Activated CD4-positive, alpha-beta T cell treated with anti-CD3 and anti-CD28 coated beads, Interleukin-2, Interleukin-6, amounts not matched to agents 100 ng/mL and 50 ng/mL, durations not matched to agents 16 hours and 8 hours (primary cell): ENCODE measurements at regions not wholly inside any gene's neighbourhood (a gene's known extent, or its start where the extent isn't known, plus 50 kb on each side); places are given as distances from the start of the nearest gene placed in this dataset.

Experiments
- DNase-seq: peaks from one replicate; pipeline ENCODE4 v3.0.0-alpha.2; 2020

GRCh38 chr2:118309946-118310680 lies 221.8 kb downstream of the INSIG2 start:
- DNase-seq, result peak; percentile 68

- no peak for DNase-seq
Observed at GRCh38 chr2:118309257-118309945, 221.1 kb downstream of the INSIG2 start.

- DNase-seq, result no peak
Observed at GRCh38 chr2:118307864-118308263, 219.6 kb downstream of the INSIG2 start.

GRCh38 chr2:118301248-118301647 lies 213.0 kb downstream of the INSIG2 start:
- no peak for DNase-seq

- no peak for DNase-seq
Observed at GRCh38 chr2:118300832-118301231, 212.6 kb downstream of the INSIG2 start.

GRCh38 chr2:118296663-118297062 lies 208.4 kb downstream of the INSIG2 start:
- DNase-seq, result no peak

GRCh38 chr2:118295592-118296390 lies 207.5 kb downstream of the INSIG2 start:
- no peak for DNase-seq

- DNase-seq, result no peak
Observed at GRCh38 chr2:118294063-118294462, 205.8 kb downstream of the INSIG2 start.

- DNase-seq, result no peak
Observed at GRCh38 chr2:118292991-118293390, 204.7 kb downstream of the INSIG2 start.

GRCh38 chr2:118291251-118291880 lies 203.1 kb downstream of the INSIG2 start:
- no peak for DNase-seq

- no peak for DNase-seq
Observed at GRCh38 chr2:118290411-118291250, 202.4 kb downstream of the INSIG2 start.

GRCh38 chr2:118279005-118279404 lies 190.7 kb downstream of the INSIG2 start:
- no peak for DNase-seq

GRCh38 chr2:118278046-118278445 lies 189.8 kb downstream of the INSIG2 start:
- DNase-seq, result no peak

GRCh38 chr2:118274841-118275510 lies 186.7 kb downstream of the INSIG2 start:
- no peak for DNase-seq

GRCh38 chr2:118272391-118272790 lies 184.1 kb downstream of the INSIG2 start:
- DNase-seq, result no peak

GRCh38 chr2:118269408-118270051 lies 181.3 kb downstream of the INSIG2 start:
- DNase-seq, result no peak

- DNase-seq, result no peak
Observed at GRCh38 chr2:118268268-118268667, 180.0 kb downstream of the INSIG2 start.

- no peak for DNase-seq
Observed at GRCh38 chr2:118265873-118266455, 177.7 kb downstream of the INSIG2 start.

- DNase-seq, result no peak
Observed at GRCh38 chr2:118264232-118264990, 176.1 kb downstream of the INSIG2 start.

- no peak for DNase-seq
Observed at GRCh38 chr2:118257696-118258095, 169.4 kb downstream of the INSIG2 start.
